GM12872 (cell line): ENCODE measurements at regions not wholly inside any gene's neighbourhood (a gene's known extent, or its start where the extent isn't known, plus 50 kb on each side); places are given as distances from the start of the nearest gene placed in this dataset.
A peak's percentile ranks its signal among the peaks of the same experiment; 100 is the strongest.

Experiments used
- CTCF ChIP-seq: IDR thresholded peaks from 3 replicates; pipeline ENCODE4 v1.5.1; 2011; ENCODE audit warnings: low read depth, mild to moderate bottlenecking, low read length, moderate library complexity; ENCODE audit not compliant: insufficient read depth

GRCh38 chr2:155301221-155301620 lies 602.7 kb downstream of the KCNJ3 start:
- TF ChIP-seq CTCF = no peak

GRCh38 chr2:155298001-155298400 lies 599.5 kb downstream of the KCNJ3 start:
- TF ChIP-seq CTCF = no peak

GRCh38 chr2:155294358-155294757 lies 595.9 kb downstream of the KCNJ3 start:
- TF ChIP-seq CTCF = no peak

- TF ChIP-seq CTCF = no peak
These were observed 583.4 kb downstream of the KCNJ3 start for GRCh38 chr2:155281907-155282306.

- no peak for TF ChIP-seq CTCF
These were observed 574.8 kb downstream of the KCNJ3 start for GRCh38 chr2:155273323-155273722.

- peak; percentile 38; the same call in 2 of the 3 replicates for TF ChIP-seq CTCF
These were observed 568.1 kb downstream of the KCNJ3 start for GRCh38 chr2:155266583-155266982.

- no peak for TF ChIP-seq CTCF
These were observed 567.6 kb downstream of the KCNJ3 start for GRCh38 chr2:155266109-155266508.

GRCh38 chr2:155256803-155257202 lies 558.3 kb downstream of the KCNJ3 start:
- 0 out of 3 replicates have a peak, but pooled peaks have one; percentile 4 for TF ChIP-seq CTCF
